ENCODE measurements at regions not wholly inside any gene's neighbourhood (a gene's known extent, or its start where the extent isn't known, plus 50 kb on each side); places are given as distances from the start of the nearest gene placed in this dataset.

DNA sequence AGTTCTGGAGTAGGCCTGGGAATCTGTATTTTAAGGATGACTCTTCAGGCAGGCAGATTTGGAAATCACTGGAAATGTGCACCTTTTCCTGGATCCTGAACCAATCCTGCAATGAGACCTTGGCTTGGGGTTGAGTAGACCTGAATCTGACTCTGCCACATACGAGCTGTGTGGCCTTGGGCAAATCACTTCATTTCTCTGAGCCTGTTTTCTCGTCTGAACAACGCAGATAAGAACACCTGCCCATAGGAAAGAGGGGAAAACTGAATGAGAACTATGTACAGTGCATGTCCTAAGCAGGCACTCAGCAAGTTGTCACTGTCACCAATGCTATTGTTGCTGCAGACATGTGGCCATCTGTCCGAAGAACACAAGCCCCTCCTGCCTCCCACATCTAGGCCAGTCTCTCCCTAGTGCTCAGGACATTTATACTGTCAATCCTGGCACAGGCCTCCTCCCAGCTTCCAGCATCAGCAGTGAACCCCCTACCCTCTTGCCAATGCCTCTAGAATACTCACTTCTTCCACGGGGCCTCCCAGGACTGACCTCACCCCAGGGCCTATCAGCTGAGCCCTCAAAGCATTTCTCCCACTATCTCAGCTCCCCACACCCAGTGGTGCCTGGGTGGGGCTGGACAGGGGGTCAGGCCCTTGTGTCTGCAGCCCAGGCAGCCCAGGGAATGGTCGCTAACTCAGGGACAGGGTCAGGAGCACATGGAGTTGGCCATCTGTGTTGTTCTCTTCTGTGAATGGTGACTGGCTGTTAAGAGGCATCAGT lies 88.8 kb upstream of the ZBTB40 start:
- no peak for DNase-seq

DNA sequence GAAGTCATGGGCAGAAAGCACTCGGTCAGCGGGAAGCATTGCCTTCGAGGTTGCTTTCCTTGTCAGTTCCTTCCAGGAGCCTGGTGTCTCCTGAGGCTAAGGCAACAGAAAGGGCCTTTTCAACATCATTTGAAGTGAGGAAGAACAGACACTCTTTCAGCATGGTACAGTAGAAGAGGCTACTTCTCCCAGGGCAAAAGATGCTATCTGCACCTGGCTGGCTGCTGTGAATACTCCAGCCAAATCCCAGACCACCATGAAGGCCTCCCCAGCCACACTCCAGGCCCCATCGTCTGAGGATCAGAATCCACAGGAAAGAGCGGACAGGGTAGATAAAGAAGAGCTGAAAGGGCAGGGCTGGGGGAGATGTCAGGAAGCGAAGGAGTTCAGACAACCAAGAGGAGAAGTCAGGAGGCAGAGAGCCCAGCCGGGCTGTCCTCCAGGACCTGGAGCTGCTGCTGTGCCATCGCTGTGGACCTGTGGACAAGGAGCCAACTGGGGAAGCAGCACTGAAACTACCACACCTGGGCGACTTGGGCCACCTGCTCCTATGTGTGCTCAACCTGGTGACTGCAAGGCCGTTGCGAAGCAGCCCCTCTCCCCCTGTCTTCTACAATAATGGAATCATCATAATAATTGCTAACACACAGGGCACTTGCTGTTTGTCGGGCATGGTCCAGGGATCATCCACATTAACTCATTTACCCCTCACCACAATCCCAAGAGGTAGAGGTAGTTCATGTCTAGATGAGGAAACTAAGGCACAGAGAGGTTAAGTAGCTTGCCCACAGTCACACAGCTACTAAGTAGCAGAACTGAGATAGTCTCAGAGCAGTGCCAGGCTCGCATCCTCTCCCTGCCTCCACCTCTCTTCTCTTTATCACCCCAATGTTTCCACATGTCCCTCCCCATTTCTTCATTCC lies 88.0 kb upstream of the ZBTB40 start:
- DNase-seq: no peak

- no peak for DNase-seq
Observed at GRCh38 chr1:22364326-22364650, 87.4 kb upstream of the ZBTB40 start.

DNA sequence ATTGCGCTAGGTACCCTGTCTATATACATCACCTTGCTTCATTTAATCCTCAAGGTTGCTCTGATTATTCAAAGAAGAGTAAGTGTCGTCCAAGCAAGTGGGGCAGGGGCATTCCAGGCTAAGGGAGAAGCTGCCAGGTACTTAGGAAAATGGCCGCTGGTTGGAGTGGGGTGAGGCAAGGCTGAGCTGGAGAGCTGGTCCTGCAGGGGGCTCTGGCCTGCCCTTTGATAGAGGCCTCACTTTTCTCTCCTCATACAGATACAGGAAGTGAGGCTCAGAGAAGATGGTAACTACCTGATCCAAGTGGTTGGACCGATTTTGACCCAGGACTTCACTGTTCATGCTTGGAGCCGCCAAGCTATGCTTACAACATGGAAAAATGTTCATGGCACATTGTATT lies 86.9 kb upstream of the ZBTB40 start:
- DNase-seq: no peak

GRCh38 chr1:22365331-22366295 lies 86.0 kb upstream of the ZBTB40 start:
- DNase-seq: no peak

DNA sequence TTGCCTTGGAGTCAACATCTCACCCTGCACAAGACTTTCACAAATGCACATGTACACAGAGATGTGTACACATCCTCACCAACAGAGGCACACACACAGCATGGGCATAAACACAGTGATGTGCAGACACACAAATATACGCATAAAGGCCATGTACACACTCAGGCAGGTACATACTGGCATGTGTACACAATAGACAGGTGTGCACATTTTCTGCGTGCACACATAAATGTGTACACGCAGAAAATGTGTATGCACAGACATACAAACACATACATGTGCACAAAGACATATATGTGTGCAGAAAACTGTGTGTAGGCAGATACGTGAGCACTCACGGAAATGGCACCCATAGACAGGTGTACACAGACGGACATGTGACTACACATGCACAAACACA lies 85.3 kb upstream of the ZBTB40 start:
- DNase-seq: no peak

- DNase-seq: no peak
Observed at GRCh38 chr1:22368125-22368524, 83.5 kb upstream of the ZBTB40 start.

DNA sequence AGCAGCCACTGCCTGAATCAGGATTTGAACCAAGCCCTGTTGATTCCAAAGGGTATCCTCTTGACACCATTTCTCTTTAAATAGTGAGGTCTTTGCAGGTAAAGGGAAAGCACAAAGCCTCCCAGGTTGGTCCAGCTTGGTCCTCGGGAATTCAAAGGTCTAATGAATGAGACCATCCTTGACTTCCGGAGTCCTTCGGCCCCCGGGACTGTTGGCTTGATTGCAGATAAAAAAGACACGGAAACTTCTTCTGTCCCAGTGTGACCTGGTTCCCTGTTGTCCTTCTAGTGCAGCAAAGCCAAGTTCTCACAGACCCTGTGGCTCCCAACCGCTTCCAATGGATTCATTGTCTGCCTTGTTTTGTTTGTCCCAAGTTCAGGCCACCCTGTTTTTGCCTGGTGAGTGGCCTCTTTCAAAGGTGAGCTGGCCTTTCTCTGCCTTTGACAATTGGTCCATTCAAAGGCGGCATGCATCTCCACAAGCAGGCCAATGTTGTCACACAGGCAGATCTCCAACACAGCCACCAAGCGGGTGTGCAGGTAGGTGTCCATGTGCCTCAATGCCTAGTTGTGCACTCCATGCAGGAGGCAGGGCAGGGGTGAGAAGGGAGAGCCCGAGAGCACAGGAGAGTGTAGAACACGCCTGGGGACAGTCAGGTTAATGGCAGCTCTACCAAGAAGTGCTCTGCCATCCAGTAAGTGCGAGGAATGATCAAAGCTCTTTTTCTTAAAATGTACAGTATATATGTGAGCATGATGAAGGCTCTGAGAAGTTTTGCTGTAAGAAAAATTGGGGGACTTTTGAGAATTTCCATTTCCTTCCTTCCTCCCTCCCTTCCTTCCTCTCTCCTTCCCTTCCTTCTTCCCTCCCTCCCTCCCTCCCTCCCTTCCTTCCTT lies 82.1 kb upstream of the ZBTB40 start:
- DNase-seq: no peak

- no peak for DNase-seq
Observed at GRCh38 chr1:22370190-22370498, 81.5 kb upstream of the ZBTB40 start.

DNA sequence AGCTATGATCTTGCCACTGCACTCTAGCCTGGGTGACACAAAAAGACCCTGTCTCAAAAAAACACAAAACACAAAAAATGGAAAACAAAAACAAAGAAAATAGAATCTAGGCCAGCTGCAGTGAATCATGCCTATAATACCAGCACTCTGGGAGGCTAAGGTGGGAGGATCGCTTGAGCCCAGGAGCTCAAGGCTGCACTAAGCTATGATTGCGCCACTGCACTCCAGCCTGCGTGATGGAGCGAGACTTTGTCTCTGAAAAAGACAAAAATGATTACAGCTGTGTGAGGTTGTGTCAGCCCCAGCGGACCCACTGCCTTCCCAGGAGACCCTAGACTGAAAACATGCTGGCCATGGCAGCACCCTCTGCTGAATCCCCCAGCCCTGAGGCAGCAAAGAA lies 80.2 kb upstream of the ZBTB40 start:
- no peak for DNase-seq

- DNase-seq: no peak
Observed at GRCh38 chr1:22373252-22373651, 78.4 kb upstream of the ZBTB40 start.

- DNase-seq: no peak
Observed at GRCh38 chr1:22374001-22374400, 77.7 kb upstream of the ZBTB40 start.

- no peak for DNase-seq
Observed at GRCh38 chr1:22375601-22376000, 76.0 kb upstream of the ZBTB40 start.

GRCh38 chr1:22376001-22376400 lies 75.7 kb upstream of the ZBTB40 start:
- no peak for DNase-seq

DNA sequence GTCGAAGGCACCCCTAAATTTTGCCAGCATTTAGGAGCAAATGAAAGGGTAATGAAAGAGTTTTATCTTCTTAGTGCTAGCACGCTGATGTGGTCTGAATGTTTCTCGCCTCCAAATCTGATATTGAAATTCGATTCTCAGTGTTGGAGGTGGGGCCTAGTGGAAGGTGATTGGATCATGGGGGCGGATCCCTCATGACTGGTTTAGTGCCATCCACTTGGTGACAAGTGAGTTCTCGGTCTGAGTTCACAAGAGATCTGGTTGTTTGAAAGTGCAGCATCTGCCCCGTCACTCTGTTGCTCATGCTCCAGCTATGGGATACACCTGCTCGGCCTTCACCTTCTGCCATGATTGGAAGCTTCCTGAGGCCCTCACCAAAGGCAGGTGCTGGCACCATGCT lies 75.1 kb upstream of the ZBTB40 start:
- DNase-seq: no peak

DNA sequence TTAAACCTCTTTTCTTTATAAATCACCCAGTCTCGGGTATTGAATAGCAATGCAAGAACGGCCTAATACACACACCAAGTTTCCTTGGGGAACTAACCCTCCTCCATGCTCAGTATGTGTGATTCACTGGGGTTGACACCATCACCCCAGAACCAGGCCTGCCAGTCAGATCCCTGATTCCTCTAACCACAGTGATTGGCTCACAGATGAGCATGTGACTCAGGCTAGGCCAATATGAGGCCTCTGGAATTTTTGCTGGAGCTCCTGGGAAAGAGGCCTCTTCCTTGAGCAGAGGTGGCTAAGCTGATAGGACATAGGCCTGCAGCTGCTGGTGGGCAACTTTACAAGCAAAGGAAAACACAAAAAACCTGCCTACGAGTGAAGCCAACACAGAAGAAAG lies 74.7 kb upstream of the ZBTB40 start:
- DNase-seq: no peak

DNA sequence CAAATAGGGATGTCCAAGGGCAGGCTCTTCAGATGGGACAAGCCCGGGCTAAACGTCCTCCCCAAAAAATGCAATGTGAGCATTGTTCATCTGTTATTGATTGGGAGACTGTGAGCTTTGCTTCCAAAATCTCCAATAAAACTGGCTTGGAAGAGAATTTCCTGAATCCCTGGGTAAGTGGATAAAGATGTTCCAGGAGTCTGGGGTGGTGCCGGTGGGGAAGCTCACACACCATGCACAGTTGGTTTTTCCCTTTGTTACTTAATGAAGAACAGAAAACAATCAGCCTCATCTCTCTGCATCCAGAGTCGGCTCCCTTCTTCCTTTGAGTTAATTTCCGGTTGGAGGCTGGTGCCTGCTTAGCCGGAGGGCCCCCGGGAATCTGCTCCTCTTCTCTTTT lies 72.1 kb upstream of the ZBTB40 start:
- no peak for DNase-seq

DNA sequence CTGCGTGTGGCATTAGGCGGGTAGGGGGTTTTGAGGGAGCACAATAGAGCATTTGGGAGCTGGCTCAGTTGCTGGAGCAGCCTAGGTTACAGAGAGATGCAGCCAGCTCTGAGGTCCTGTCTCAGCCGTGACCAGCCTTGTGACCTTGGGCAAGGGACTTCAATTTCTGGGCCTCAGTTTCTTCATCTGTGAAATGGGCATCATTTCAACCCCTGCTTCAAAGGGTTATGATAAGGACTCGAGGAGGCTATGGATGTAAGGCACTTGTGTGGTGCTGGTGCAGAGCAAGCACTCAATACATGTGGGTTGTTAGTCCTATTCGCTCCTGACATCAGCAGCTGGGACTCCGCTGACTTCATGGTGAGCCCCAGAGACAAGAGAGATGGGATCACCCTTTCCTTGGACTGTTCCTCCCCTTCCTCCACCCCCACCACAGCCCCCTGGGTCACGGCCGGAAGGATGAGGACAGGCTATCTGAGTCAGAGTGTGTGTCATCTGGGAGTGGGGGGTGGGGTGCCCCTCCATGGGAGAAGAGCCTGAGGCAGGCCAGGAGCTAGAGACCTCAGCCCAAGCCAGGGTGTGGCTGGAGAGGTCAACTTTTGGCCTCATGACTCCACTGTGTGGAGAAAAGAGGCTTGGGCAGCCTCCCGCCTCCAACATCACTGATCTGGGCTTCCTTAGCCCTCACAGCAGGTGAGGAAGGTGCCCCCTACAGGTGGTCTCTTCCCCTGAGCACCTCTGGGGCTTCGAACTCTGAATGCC lies 71.4 kb upstream of the ZBTB40 start:
- no peak for DNase-seq

DNA sequence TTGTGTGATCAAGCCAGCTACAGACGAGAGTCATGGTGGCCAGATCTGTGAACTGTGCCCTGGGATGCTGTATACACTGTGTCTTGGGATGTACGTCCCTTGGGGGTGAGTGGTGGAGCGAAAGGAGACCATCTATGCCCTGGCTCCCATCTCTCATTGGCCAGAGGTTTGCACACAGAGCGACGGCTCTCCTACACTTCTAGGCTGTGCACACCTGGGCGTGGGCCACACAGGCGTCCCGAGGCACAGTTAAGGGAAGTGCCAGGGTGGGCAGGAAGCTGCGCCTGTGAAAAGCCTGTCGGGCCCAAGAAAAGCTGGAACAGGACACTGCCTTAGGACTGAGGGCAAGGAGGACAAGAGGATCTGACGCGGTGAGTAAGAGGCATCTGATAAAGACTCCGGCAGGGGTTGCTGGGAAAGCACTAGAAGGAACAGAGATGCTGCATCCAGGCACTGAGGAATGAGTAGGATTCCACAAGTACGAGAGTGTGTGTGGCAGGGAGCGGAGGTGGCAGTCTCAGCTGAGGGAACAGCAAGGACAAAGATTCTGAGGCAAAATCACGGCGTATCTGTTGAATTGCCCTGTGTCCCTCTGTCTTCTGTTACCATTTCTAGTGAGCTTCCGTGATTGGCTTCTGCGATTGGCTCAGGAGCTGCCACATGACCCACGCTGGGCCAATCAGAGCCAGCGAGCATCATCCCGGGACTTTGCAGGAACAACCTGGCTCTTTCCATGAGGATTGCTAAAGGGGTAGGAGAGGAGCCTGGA lies 67.9 kb upstream of the ZBTB40 start:
- DNase-seq: no peak

GRCh38 chr1:22385537-22385936 lies 66.1 kb upstream of the ZBTB40 start:
- DNase-seq: no peak

GRCh38 chr1:22386774-22387173 lies 64.9 kb upstream of the ZBTB40 start:
- no peak for DNase-seq

Measured in NCI-H1417 (cell line).